HCT116 (cell line): ENCODE measurements at regions not wholly inside any gene's neighbourhood (a gene's known extent, or its start where the extent isn't known, plus 50 kb on each side); places are given as distances from the start of the nearest gene placed in this dataset.

ENCODE experiments used
- ATAC-seq: fragments of 200-7000 bp; cut with Tn5 transposase; 2 replicates; pipeline ENCODE4 v1.9.1; 2020; ENCODE audit warnings: mild to moderate bottlenecking, moderate library complexity
- BruUV-seq: library from RNA; stranded (reverse); fragments of 400-500 nt; replicated peaks from 2 replicates; lab custom pipeline; 2021; lab: Mats Ljungman, UMichigan
- CTCF ChIA-PET: fragments of 300-600 bp; sonication (Branson Sonifier 250); formaldehyde crosslinking; loops from one replicate; lab custom pipeline; 2021; ENCODE audit warnings: antibody characterized with exemption; lab: Charles Lee
- POLR2A ChIA-PET: fragments of 300-600, 350-600 bp; sonication (Branson Sonifier 250); formaldehyde crosslinking; loops from one replicate; lab custom pipeline; 2021; ENCODE audit warnings: antibody characterized with exemption; lab: Charles Lee
- RAD21 ChIA-PET, 2 experiments: fragments of 300-600 bp; sonication (Branson Sonifier 250); formaldehyde crosslinking; loops; one replicate each; lab custom pipeline; 2023; ENCODE audit warnings: low total read pairs in 2 of 2; ENCODE audit not compliant: uncharacterized antibody in 2 of 2, unreplicated experiment in 2 of 2, low non-redundant PET in 1 of 2; lab: Charles Lee
- DNase-seq: peaks from one replicate; pipeline ENCODE4 v3.0.0-alpha.2; 2010; ENCODE audit warnings: low read depth, low spot score
- H2AFZ ChIP-seq: fragments of 200-600 bp; shearing (Covaris generic), sonication (generic); 2 replicates; pipeline ENCODE4 v1.6.1; 2017; ENCODE audit warnings: low read depth, mixed run types, mixed read lengths, antibody characterized with exemption, low read length; ENCODE audit not compliant: poor library complexity, severe bottlenecking
- H3K27ac ChIP-seq: 2 replicates; pipeline ENCODE4 v1.5.1; 2012; ENCODE audit warnings: low read depth, low read length
- H3K27me3 ChIP-seq: fragments of 200-600 bp; sonication (generic); 2 replicates; pipeline ENCODE4 v1.6.1; 2016; ENCODE audit warnings: mixed run types, low read length, mixed read lengths; ENCODE audit not compliant: insufficient read depth
- H3K36me3 ChIP-seq, 2 experiments: fragments of 200-500 bp in 1 of 2; fragments of 200-600 bp in 1 of 2; sonication (Bioruptor generic) in 1 of 2; sonication (generic) in 1 of 2; 2 replicates each; pipeline versions ENCODE4 v1.5.1 to v1.6.1; 2014 to 2016; ENCODE audit warnings: low read length in 2 of 2, inconsistent platforms in 1 of 2, mixed read lengths in 1 of 2, mixed run types in 1 of 2; ENCODE audit not compliant: insufficient read depth in 2 of 2, control insufficient read depth in 1 of 2
- H3K4me1 ChIP-seq, 2 experiments: fragments of 200-600 bp in 1 of 2; sonication (generic) in 1 of 2; 2 replicates each; pipeline versions ENCODE4 v1.5.1 to v1.6.1; 2012 to 2017; ENCODE audit warnings: low read length in 2 of 2, inconsistent platforms in 1 of 2, mild to moderate bottlenecking in 1 of 2, mixed read lengths in 1 of 2, mixed run types in 1 of 2, moderate library complexity in 1 of 2; ENCODE audit not compliant: insufficient read depth in 2 of 2, control insufficient read depth in 1 of 2
- H3K4me2 ChIP-seq: fragments of 200-600 bp; sonication (generic); 2 replicates; pipeline ENCODE4 v1.6.1; 2017; ENCODE audit warnings: mixed run types, low read length, mixed read lengths
- H3K4me3 ChIP-seq, 2 experiments: fragments of 200-600 bp in 1 of 2; sonication (generic) in 1 of 2; replicated peaks in 1 of 2; 2 replicates each; pipeline ENCODE4 v1.5.1; 2011 to 2016; ENCODE audit warnings: low read length in 2 of 2, control low read depth in 1 of 2, low read depth in 1 of 2, mild to moderate bottlenecking in 1 of 2, mixed read lengths in 1 of 2, mixed run types in 1 of 2
- H3K79me2 ChIP-seq: fragments of 200-600 bp; sonication (generic); 2 replicates; pipeline ENCODE4 v1.6.1; 2017; ENCODE audit warnings: mild to moderate bottlenecking, mixed run types, low read length, moderate library complexity, mixed read lengths; ENCODE audit not compliant: insufficient read depth
- H3K9ac ChIP-seq: fragments of 200-600 bp; sonication (generic); 2 replicates; pipeline ENCODE4 v1.6.1; 2016; ENCODE audit warnings: low read length, mixed read lengths
- H3K9me2 ChIP-seq: fragments of 200-600 bp; sonication (generic), shearing (Covaris generic); 2 replicates; pipeline ENCODE4 v1.6.1; 2017; ENCODE audit warnings: mixed run types, mild to moderate bottlenecking, moderate library complexity; ENCODE audit not compliant: insufficient read depth
- H3K9me3 ChIP-seq, 2 experiments: fragments of 200-500 bp in 1 of 2; fragments of 200-600 bp in 1 of 2; sonication (Bioruptor generic) in 1 of 2; sonication (generic) in 1 of 2; 2 replicates each; pipeline ENCODE4 v1.6.1; 2014 to 2017; ENCODE audit warnings: low read length in 2 of 2, mixed read lengths in 2 of 2, inconsistent platforms in 1 of 2, low read depth in 1 of 2, mild to moderate bottlenecking in 1 of 2, mixed run types in 1 of 2, moderate library complexity in 1 of 2; ENCODE audit not compliant: control insufficient read depth in 1 of 2, insufficient read depth in 1 of 2
- H4K20me1 ChIP-seq: fragments of 200-600 bp; sonication (generic), shearing (Covaris generic); 2 replicates; pipeline ENCODE4 v1.6.1; 2017; ENCODE audit warnings: mixed run types, mild to moderate bottlenecking, moderate library complexity; ENCODE audit not compliant: insufficient read depth
- CEBPB ChIP-seq: IDR thresholded peaks from 2 replicates; pipeline ENCODE4 v1.6.1; 2012; ENCODE audit warnings: low read depth
- ELF1 ChIP-seq: IDR thresholded peaks from 2 replicates; pipeline ENCODE4 v1.6.1; 2012; ENCODE audit warnings: low read depth, borderline replicate concordance
- EZH2phosphoT487 ChIP-seq: fragments of 200-600 bp; IDR thresholded peaks from 2 replicates; pipeline ENCODE4 v1.6.1; 2018; ENCODE audit warnings: antibody characterized with exemption, borderline replicate concordance
- POLR2AphosphoS5 ChIP-seq: IDR thresholded peaks from 2 replicates; pipeline ENCODE4 v1.6.1; 2011; ENCODE audit warnings: mild to moderate bottlenecking, low read depth, low read length, moderate library complexity
- SP1 ChIP-seq: IDR thresholded peaks from 2 replicates; pipeline ENCODE4 v1.6.1; 2012; ENCODE audit warnings: low read depth
- TCF7L2 ChIP-seq: IDR thresholded peaks from 2 replicates; pipeline ENCODE4 v1.7.0; 2011; ENCODE audit warnings: borderline replicate concordance, inconsistent platforms; ENCODE audit not compliant: insufficient read depth, insufficient read length; ENCODE audit errors: extremely low read depth
- ZNF274 ChIP-seq: fragments of 200-500 bp; sonication (Bioruptor generic); IDR thresholded peaks from 2 replicates; pipeline ENCODE4 v1.6.1; 2014; ENCODE audit warnings: mild to moderate bottlenecking, low read depth, low read length, inconsistent platforms
- intact Hi-C: fragments of 100-400 bp; cut with micrococcal nuclease; formaldehyde crosslinking; loops from 2 replicates; pipeline ENCODE4 v1.10.0; 2022
- TF ChIP-seq, protein P1 (sequence below): IDR thresholded peaks from 2 replicates; pipeline ENCODE4 v1.6.1; 2011; ENCODE audit warnings: mild to moderate bottlenecking, low read length, moderate library complexity; ENCODE audit not compliant: insufficient replicate concordance; ENCODE audit errors: extremely low read depth
- TF ChIP-seq, protein P2 (sequence below): IDR thresholded peaks from 2 replicates; pipeline ENCODE4 v1.6.1; 2012

DNA sequence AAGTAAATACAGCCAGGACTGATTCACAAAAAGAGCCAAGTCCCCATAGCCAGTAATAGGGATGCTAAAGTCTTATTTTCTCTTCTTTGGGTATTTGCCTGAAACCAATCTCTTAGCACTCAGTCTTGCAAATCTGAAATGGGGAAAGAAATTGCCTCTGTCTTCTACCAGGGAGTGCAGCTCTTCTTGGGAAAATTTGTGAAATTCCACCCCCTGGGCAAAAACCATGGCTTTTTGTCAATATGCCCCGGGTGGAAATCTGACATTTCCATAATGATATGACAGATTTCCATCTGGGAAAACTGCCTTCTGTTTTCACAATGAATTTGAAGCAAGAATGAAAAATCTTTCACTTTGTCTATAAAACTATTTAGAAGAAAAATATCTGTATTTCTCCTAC, 628.1 kb downstream of the BCL11A start (continued):
- no peak for TF ChIP-seq CEBPB
- TF ChIP-seq ELF1: no peak
- TF ChIP-seq TCF7L2: no peak
- TF ChIP-seq POLR2AphosphoS5: no peak

DNA sequence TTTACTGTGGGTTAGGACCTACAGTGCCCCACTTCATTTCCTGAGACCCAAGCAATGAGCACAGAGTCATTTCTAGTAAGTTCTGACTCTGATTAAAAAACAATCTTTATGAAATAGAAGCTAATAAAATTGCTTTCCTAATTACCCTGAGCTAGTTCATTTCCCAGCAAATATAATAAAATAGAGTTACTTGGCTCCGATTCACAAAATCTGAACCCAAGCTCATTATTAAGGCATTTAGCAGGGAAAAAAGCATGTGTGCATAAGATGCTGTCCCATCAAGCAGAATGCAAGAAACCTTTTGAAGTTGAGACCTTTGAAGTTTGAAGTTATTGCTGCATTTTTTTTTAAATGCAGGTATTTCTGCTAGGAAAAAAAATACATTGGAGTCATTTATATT, 629.1 kb downstream of the BCL11A start:
- Histone ChIP-seq H4K20me1 (no peaks in the 10 kb centered on the region), H3K27ac (no peak overlapping the region), H3K4me1 (no peaks in the 10 kb centered on the region), H3K4me2 (no peak overlapping the region), H3K79me2 (no peaks in the 10 kb centered on the region), H3K9ac (no peak overlapping the region), H3K36me3 (no peaks in the 10 kb centered on the region), H3K9me3 (no peaks in the 10 kb centered on the region), H3K9me2 (no peaks in the 10 kb centered on the region), H3K4me3 (no peak overlapping the region), H3K27me3 (no peaks in the 10 kb centered on the region), H2AFZ (no peak overlapping the region)
- RAD21 ChIA-PET: no interaction called here
- TF ChIP-seq EZH2phosphoT487: no peak
- no peak for TF ChIP-seq ZNF274
- no peak for TF ChIP-seq CEBPB
- TF ChIP-seq SP1: no peak
- no peak for TF ChIP-seq ELF1
- TF ChIP-seq, protein P1, sequence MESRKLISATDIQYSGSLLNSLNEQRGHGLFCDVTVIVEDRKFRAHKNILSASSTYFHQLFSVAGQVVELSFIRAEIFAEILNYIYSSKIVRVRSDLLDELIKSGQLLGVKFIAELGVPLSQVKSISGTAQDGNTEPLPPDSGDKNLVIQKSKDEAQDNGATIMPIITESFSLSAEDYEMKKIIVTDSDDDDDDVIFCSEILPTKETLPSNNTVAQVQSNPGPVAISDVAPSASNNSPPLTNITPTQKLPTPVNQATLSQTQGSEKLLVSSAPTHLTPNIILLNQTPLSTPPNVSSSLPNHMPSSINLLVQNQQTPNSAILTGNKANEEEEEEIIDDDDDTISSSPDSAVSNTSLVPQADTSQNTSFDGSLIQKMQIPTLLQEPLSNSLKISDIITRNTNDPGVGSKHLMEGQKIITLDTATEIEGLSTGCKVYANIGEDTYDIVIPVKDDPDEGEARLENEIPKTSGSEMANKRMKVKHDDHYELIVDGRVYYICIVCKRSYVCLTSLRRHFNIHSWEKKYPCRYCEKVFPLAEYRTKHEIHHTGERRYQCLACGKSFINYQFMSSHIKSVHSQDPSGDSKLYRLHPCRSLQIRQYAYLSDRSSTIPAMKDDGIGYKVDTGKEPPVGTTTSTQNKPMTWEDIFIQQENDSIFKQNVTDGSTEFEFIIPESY: no peak
- TF ChIP-seq, protein P2, sequence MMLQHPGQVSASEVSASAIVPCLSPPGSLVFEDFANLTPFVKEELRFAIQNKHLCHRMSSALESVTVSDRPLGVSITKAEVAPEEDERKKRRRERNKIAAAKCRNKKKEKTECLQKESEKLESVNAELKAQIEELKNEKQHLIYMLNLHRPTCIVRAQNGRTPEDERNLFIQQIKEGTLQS: no peak
- no peak for DNase-seq
- BruUV-seq: no TSS peak
- intact Hi-C loops: no loop called here
- CTCF ChIA-PET: no interaction called here
- ATAC-seq: no peak
- POLR2A ChIA-PET: no interaction called here
